Thymus (tissue), 11 donors: ENCODE measurements at regions not wholly inside any gene's neighbourhood (a gene's known extent, or its start where the extent isn't known, plus 50 kb on each side); places are given as distances from the start of the nearest gene placed in this dataset.

Source experiments
- DNase-seq, 9 donors: peaks; one replicate each; pipeline ENCODE4 v3.0.0-alpha.2; 2013; ENCODE audit warnings: low spot score in 9 of 9, low read depth in 6 of 9, missing footprints in 1 of 9
- H3K27ac ChIP-seq, 2 donors: one replicate each; pipeline ENCODE4 v1.5.1; 2013; ENCODE audit warnings: control low read depth in 1 of 2, low read depth in 1 of 2, low read length in 1 of 2, mild to moderate bottlenecking in 1 of 2, moderate library complexity in 1 of 2
- H3K27me3 ChIP-seq, 2 donors: one replicate each; pipeline ENCODE4 v1.5.1; 2013; ENCODE audit warnings: low read length in 1 of 2; ENCODE audit not compliant: control insufficient read depth in 2 of 2, insufficient read depth in 1 of 2
- H3K36me3 ChIP-seq, 2 donors: one replicate each; pipeline ENCODE4 v1.5.1; 2013; ENCODE audit warnings: low read length in 1 of 2, mild to moderate bottlenecking in 1 of 2, moderate library complexity in 1 of 2; ENCODE audit not compliant: control insufficient read depth in 2 of 2, insufficient read depth in 2 of 2
- H3K4me1 ChIP-seq, 2 donors: one replicate each; pipeline ENCODE4 v1.5.1; 2013; ENCODE audit warnings: low read length in 2 of 2; ENCODE audit not compliant: control insufficient read depth in 2 of 2, insufficient read depth in 2 of 2
- H3K4me3 ChIP-seq, 2 donors: one replicate each; pipeline ENCODE4 v1.5.1; 2013; ENCODE audit warnings: low read length in 2 of 2, control low read depth in 1 of 2, mild to moderate bottlenecking in 1 of 2
- H3K9me3 ChIP-seq, 2 donors: one replicate each; pipeline ENCODE4 v1.5.1; 2013; ENCODE audit warnings: low read length in 1 of 2, mild to moderate bottlenecking in 1 of 2; ENCODE audit not compliant: control insufficient read depth in 2 of 2, insufficient read depth in 1 of 2
- WGBS: extraction: QIAGEN DNeasy Blood & Tissue Kit; methylation state at CpG from one replicate; pipeline ENCODE4 v1.1.7; 2013; 5-methylcytosine and 5-hydroxymethylcytosine counted together
- donor health status: healthy.

- Histone ChIP-seq H3K4me3 (no peak overlapping the region), H3K27me3 (no peaks in the 10 kb centered on the region), H3K36me3 (no peaks in the 10 kb centered on the region), H3K4me1 (no peaks in the 10 kb centered on the region), H3K27ac (no peak overlapping the region), H3K9me3 (no peaks in the 10 kb centered on the region)
- DNase-seq = no peak
- 96% methylated on average over 3 of the region's 3 CpGs for WGBS
Measured at GRCh38 chr15:97841558-97841957, 118.9 kb upstream of the ARRDC4 start.

DNA sequence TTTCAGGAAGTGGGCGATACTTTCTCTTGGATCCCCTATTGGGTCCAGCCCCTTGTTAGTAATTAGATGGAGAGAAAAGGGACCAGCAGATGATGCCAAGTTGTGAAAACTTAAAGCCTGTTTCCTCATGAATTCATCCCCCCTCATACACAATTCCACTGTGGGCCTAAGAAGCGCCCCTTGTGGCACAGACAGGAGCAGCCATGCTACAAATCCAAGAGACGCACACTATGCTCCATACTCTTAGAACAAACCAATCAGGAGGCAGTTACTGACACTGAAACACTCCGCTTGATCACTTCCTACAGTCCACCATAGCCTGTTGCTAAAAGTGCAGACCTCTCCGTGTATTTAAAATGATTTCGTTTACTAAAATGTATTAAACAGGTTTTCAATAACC, 111.3 kb upstream of the ARRDC4 start:
- Histone ChIP-seq H3K36me3 (no peaks in the 10 kb centered on the region), H3K27ac (no peak overlapping the region), H3K9me3 (no peaks in the 10 kb centered on the region), H3K4me1 (no peaks in the 10 kb centered on the region), H3K4me3 (no peak overlapping the region), H3K27me3 (no peaks in the 10 kb centered on the region)
- 90% methylated on average over 6 of the region's 6 CpGs for WGBS
- DNase-seq = no peak

DNA sequence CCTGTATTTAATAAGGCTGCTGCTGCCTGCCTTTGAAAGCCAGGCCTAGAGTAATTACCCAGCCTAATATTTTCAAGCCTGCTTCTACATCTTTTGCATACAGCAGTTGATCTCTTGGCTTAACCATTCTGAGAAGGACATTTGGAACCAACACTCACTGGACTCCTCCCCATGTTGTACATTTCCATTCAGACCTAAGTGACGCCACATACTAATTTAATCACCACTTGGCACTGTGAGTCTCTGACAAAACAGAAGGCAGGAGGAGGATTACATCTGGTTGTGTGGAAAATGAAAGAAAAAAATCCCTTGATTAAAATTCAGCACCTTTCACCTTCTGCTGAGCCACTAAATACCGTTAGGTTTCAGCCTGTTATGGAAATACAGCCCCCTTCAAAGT, 102.2 kb upstream of the ARRDC4 start:
- Histone ChIP-seq H3K36me3 (no peaks in the 10 kb centered on the region), H3K27me3 (no peaks in the 10 kb centered on the region), H3K27ac (no peak overlapping the region), H3K9me3 (no peaks in the 10 kb centered on the region), H3K4me3 (no peak overlapping the region), H3K4me1 (no peaks in the 10 kb centered on the region)
- 89% methylated on average over 2 of the region's 2 CpGs for WGBS
- DNase-seq = no peak

DNA sequence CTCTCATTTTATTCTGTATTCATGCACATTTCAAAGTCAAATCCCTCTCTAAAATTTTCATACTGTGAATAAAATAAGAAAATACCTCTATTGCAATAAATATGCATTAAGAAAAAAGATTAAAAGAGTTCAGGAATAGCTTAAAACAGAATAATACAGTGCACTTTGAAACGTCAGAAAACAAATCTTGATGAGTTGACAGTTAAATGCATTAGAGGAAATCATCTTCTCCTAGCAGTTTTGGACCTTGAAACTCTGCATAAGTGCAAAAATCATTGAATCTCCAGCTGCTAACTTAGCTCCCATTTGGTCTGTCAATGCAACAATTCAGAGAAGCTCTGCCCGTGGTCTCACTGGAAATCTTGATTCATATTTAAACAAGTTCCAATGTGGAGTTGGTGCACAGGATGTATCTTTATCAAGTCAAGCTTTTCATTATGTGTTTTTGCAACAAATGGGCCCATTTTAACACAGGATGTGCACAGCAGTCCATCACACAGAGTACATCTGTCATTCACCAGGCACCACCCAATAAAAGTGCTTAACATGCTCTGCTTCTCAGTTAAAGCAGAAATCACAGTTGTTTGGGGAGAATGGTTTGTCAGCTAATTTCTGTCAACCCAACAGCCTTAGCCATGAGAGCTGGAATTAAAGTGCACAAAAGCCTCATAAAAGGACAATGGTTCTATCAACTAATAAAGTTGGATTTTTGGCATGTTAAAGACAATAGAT, 98.8 kb upstream of the ARRDC4 start:
- Histone ChIP-seq H3K27ac (no peak overlapping the region), H3K4me3 (no peak overlapping the region), H3K4me1 (no peaks in the 10 kb centered on the region), H3K9me3 (no peaks in the 10 kb centered on the region), H3K36me3 (no peaks in the 10 kb centered on the region), H3K27me3 (no peaks in the 10 kb centered on the region)
- WGBS = 82% methylated on average over 2 of the region's 2 CpGs
- DNase-seq = no peak

GRCh38 chr15:97866959-97867358, 93.5 kb upstream of the ARRDC4 start:
- H3K4me3 ChIP-seq = no peak overlapping the region
- H3K27me3 ChIP-seq = no peaks in the 10 kb centered on the region
- no peaks in the 10 kb centered on the region for H3K9me3 ChIP-seq
- no peaks in the 10 kb centered on the region for H3K4me1 ChIP-seq
- no peaks in the 10 kb centered on the region for H3K36me3 ChIP-seq
- WGBS = 87% methylated on average over 9 of the region's 9 CpGs
- no peak for DNase-seq
- H3K27ac ChIP-seq = no peak overlapping the region

GRCh38 chr15:97867870-97868269, 92.6 kb upstream of the ARRDC4 start:
- Histone ChIP-seq H3K27ac (no peak overlapping the region), H3K36me3 (no peaks in the 10 kb centered on the region), H3K9me3 (no peaks in the 10 kb centered on the region), H3K4me3 (no peak overlapping the region), H3K27me3 (no peaks in the 10 kb centered on the region), H3K4me1 (no peaks in the 10 kb centered on the region)
- DNase-seq = no peak
- WGBS = 72% methylated on average over 4 of the region's 4 CpGs

- Histone ChIP-seq H3K4me1 (no peaks in the 10 kb centered on the region), H3K9me3 (no peaks in the 10 kb centered on the region), H3K27me3 (no peaks in the 10 kb centered on the region), H3K36me3 (no peaks in the 10 kb centered on the region), H3K27ac (no peak overlapping the region), H3K4me3 (no peak overlapping the region)
- 87% methylated on average over 5 of the region's 5 CpGs for WGBS
- no peak for DNase-seq
Measured at GRCh38 chr15:97868981-97869380, 91.5 kb upstream of the ARRDC4 start.

GRCh38 chr15:97870771-97871170, 89.7 kb upstream of the ARRDC4 start:
- Histone ChIP-seq H3K4me3 (no peak overlapping the region), H3K27me3 (no peaks in the 10 kb centered on the region), H3K9me3 (no peaks in the 10 kb centered on the region), H3K36me3 (no peaks in the 10 kb centered on the region), H3K27ac (no peak overlapping the region), H3K4me1 (no peaks in the 10 kb centered on the region)
- 98% methylated on average over 3 of the region's 3 CpGs for WGBS
- no peak for DNase-seq

DNA sequence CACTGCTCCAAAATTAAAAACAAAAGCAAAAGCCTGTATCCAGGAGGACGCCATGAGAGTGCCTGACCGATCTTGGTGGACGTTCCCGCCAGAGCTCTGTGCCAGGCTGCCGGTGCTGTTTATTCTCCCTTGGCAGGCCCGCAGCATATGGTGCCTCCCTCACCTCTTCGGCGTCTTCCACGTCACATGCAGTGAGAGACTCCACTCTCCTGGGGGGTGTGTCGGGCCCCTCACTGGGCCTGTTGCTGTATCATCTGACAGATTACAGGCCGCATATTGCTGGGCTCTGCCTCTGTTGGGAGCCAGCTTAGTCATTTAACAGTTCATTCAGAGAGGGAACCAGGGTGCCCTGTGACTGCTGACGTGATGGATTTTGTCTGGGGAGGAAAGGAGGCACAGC, 86.4 kb upstream of the ARRDC4 start:
- Histone ChIP-seq H3K4me3 (no peak overlapping the region), H3K27ac (no peak overlapping the region), H3K4me1 (no peaks in the 10 kb centered on the region), H3K9me3 (no peaks in the 10 kb centered on the region), H3K27me3 (peaks cover 0 to 2% of the 10 kb centered on the region in 2 donors), H3K36me3 (no peaks in the 10 kb centered on the region)
- DNase-seq = no peak
- WGBS = 98% methylated on average over 12 of the region's 12 CpGs
